Endothelial cell (in vitro differentiated cells): ENCODE measurements at regions not wholly inside any gene's neighbourhood (a gene's known extent, or its start where the extent isn't known, plus 50 kb on each side); places are given as distances from the start of the nearest gene placed in this dataset.

Experiments used
- DNase-seq: peaks from one replicate; pipeline ENCODE4 v3.0.0; 2021; ENCODE audit warnings: low spot score
- H3K27ac Mint-ChIP-seq: one replicate; pipeline ENCODE4 v1.8.0; 2021; ENCODE audit warnings: mixed read lengths, inconsistent platforms; ENCODE audit not compliant: unreplicated experiment
- H3K27me3 Mint-ChIP-seq: one replicate; pipeline ENCODE4 v1.8.0; 2021; ENCODE audit warnings: mild to moderate bottlenecking, moderate library complexity, mixed read lengths, inconsistent platforms; ENCODE audit not compliant: unreplicated experiment
- H3K36me3 Mint-ChIP-seq: one replicate; pipeline ENCODE4 v1.8.0; 2021; ENCODE audit warnings: mild to moderate bottlenecking, low read depth, mixed read lengths, inconsistent platforms; ENCODE audit not compliant: unreplicated experiment
- H3K4me1 Mint-ChIP-seq: one replicate; pipeline ENCODE4 v1.8.0; 2021; ENCODE audit warnings: mild to moderate bottlenecking, mixed read lengths, inconsistent platforms; ENCODE audit not compliant: unreplicated experiment
- H3K4me3 Mint-ChIP-seq: one replicate; pipeline ENCODE4 v1.8.0; 2021; ENCODE audit warnings: mild to moderate bottlenecking, mixed read lengths, inconsistent platforms; ENCODE audit not compliant: unreplicated experiment
- H3K9me3 Mint-ChIP-seq: one replicate; pipeline ENCODE4 v1.8.0; 2021; ENCODE audit warnings: mixed read lengths, inconsistent platforms; ENCODE audit not compliant: unreplicated experiment
- CTCF ChIP-seq: fragments of 200-600 bp; sonication (generic); IDR thresholded peaks from one replicate; pipeline ENCODE4 v1.5.0; 2021; ENCODE audit warnings: antibody characterized with exemption; ENCODE audit not compliant: unreplicated experiment

- Mint-ChIP-seq H3K27me3 (no peaks in the 10 kb centered on the region), H3K27ac (no peak overlapping the region)
Observed at GRCh38 chrX:42079968-42080367, 156.6 kb upstream of the CASK start.

GRCh38 chrX:42077675-42078074 lies 154.3 kb upstream of the CASK start:
- Mint-ChIP-seq H3K4me3 (no peak overlapping the region), H3K4me1 (no peaks in the 10 kb centered on the region), H3K9me3 (no peaks in the 10 kb centered on the region), H3K27me3 (no peaks in the 10 kb centered on the region), H3K27ac (no peak overlapping the region), H3K36me3 (no peaks in the 10 kb centered on the region)
- DNase-seq = no peak
- TF ChIP-seq CTCF = no peak

More at GRCh38 chrX:42079968-42080367, 156.6 kb upstream of the CASK start:
- Mint-ChIP-seq H3K4me3 (no peak overlapping the region), H3K36me3 (no peaks in the 10 kb centered on the region), H3K9me3 (no peaks in the 10 kb centered on the region), H3K4me1 (peaks cover 3% of the 10 kb centered on the region)
- no peak for TF ChIP-seq CTCF
- no peak for DNase-seq

GRCh38 chrX:42075032-42075431 lies 151.7 kb upstream of the CASK start:
- no peaks in the 10 kb centered on the region for H3K9me3 Mint-ChIP-seq
- no peak overlapping the region for H3K27ac Mint-ChIP-seq
- TF ChIP-seq CTCF = no peak
- H3K4me1 Mint-ChIP-seq = no peaks in the 10 kb centered on the region
- H3K36me3 Mint-ChIP-seq = no peaks in the 10 kb centered on the region
- H3K4me3 Mint-ChIP-seq = no peak overlapping the region
- no peaks in the 10 kb centered on the region for H3K27me3 Mint-ChIP-seq
- DNase-seq = no peak

GRCh38 chrX:42073448-42073847 lies 150.1 kb upstream of the CASK start:
- no peak for DNase-seq
- Mint-ChIP-seq H3K27me3 (no peaks in the 10 kb centered on the region), H3K27ac (no peak overlapping the region), H3K36me3 (no peaks in the 10 kb centered on the region), H3K9me3 (no peaks in the 10 kb centered on the region), H3K4me3 (no peak overlapping the region), H3K4me1 (no peaks in the 10 kb centered on the region)
- TF ChIP-seq CTCF = no peak

GRCh38 chrX:42070866-42071265 lies 147.5 kb upstream of the CASK start:
- Mint-ChIP-seq H3K4me1 (no peaks in the 10 kb centered on the region), H3K36me3 (no peaks in the 10 kb centered on the region), H3K4me3 (no peak overlapping the region), H3K27ac (no peak overlapping the region), H3K27me3 (no peaks in the 10 kb centered on the region), H3K9me3 (no peaks in the 10 kb centered on the region)
- TF ChIP-seq CTCF = no peak
- no peak for DNase-seq
